GM19240 (cell line): ENCODE measurements at regions not wholly inside any gene's neighbourhood (a gene's known extent, or its start where the extent isn't known, plus 50 kb on each side); places are given as distances from the start of the nearest gene placed in this dataset.
"Not testable (repeated sequence)": the region's sequence is repeated elsewhere in the genome, so short reads cannot be mapped to it uniquely, and the experiment has no call there.

Source experiments
- DNase-seq: peaks from one replicate; pipeline ENCODE4 v3.0.0; 2011; ENCODE audit warnings: low spot score; ENCODE audit not compliant: insufficient read length

DNA sequence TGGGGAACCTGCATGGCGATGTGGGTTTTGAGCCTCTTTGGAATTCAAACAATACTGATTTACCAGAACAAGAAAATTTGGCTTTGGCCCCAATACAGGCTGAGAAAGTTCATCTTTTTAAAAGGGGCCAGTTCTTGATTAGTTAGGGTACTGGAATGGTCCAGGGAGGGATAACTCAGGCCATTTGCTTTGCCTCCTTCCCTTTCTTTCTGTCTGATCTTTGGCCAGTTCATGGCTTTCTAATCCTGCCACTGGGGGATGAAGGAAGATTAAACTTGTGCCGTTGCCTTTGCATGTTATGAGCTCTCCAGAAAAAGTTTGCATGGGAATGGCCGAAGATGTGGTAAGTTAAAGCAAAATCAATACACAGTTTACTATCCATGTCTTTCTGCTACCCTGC lies 78.4 kb downstream of the ADAMTS15 start:
- DNase-seq, result no peak

DNA sequence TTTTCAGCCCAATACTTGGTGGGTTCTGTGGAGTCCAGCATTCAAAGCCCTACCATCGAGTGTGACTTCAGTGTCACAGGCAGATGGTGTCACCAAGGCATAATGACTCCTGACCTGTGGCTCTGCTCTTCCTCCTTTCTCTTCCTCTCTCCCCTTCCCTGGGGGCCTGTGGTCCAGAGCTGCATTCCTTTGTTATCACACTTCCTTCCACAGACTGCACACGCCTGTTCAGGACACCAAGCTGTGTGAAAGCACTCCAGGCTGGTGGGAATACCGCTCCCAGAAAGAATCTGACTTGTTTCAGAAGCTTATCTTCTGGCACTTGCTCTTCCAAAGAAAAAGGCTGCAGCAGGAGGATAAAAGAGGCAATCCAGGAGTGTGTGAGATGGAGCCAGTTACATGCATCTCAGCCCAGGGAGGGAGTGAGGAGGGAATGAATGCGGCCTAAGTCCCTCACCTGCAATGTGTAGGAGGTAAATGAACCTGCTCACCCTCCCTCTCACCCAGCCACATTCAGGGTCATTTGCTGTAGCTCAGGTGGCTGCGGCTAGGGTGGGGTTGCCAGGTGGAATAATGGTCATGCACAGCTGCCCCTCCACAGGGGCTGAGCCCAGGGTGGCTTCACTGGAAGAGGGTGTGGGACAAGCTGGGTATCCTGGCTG lies 79.3 kb downstream of the ADAMTS15 start:
- DNase-seq, result no peak

DNA sequence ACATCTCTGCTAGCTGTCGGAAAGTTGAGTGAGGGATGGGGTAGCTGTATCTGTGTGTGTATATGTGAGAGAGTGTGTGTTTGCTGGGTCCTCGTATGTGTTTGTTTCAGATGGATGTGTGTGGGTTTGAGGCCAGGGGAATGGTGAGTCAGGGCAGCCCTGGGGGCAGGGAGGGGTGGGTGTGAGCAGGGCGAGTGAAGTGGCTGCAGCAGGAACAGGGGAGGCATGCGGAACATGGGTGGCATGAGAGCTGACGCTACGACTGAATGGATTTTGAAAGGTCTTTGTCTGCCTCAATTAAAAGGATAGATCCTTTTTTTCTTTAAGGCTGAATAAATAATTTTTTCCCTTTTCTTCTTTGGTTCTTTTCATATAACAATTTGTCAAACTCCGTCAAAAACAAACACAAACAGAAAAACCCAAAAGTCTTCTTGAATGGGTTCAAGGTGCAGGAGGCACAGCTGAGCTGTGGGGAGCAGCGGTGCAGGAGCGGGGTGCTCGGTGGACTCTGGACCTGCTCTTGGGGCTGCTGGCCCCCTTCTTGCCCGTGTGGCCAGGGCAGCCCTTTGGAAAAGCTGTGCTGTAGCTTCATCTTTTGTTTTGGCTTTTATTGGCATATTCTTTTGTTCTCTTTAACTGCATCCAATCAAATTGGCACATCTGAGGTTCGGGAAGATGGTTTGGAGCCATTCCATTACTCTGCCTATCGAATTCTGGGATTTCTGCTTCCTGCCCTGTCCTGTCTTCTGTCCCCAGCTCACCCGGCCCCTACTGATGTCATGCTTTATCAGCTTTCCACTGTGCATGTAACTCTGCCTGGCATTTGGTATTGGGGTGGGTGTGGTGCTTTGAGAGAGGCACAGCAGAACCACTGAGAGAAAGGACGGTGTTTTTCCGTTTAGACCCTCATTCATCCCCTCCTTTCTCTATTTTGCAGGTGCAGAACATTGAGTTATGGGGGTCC lies 80.1 kb downstream of the ADAMTS15 start:
- DNase-seq, result no peak

DNA sequence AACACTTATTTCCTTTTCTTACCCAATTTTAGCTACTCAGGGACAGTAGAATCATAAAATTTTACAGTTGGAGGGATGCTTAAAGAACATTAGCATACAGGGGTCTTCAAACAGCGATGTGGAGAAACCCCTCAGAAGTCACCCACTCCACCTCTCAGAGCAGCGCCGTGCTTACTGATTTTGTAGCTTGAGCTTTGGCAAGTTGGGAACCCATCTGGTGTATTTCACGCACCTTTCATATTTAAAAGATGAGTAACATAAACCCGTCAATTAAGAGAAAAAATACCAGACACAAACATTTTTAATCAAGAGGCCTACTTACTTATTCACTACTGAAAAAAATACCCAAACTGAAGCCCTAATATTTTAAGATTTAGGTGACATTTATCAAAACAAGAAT lies 80.9 kb downstream of the ADAMTS15 start:
- DNase-seq, result no peak

DNA sequence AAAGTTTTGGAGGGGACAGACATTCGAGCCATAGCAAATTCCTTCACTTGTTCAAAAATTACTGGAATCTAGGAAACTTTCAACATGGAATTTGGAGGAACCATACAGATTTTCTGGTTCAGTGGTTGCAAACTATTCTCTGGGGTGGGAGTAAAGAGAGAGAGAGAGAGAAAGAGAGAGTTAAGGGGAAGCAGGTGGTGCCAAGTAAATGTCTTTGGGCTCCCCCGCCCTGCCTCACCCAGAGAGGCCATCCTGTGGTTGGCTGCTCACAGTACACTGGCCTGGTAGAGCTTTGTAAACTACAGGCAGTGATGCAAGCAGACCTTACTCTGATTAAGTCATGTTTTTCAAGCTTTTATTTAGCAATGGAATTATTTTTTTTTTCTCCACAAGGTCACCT lies 82.6 kb downstream of the ADAMTS15 start:
- DNase-seq, result no peak

DNA sequence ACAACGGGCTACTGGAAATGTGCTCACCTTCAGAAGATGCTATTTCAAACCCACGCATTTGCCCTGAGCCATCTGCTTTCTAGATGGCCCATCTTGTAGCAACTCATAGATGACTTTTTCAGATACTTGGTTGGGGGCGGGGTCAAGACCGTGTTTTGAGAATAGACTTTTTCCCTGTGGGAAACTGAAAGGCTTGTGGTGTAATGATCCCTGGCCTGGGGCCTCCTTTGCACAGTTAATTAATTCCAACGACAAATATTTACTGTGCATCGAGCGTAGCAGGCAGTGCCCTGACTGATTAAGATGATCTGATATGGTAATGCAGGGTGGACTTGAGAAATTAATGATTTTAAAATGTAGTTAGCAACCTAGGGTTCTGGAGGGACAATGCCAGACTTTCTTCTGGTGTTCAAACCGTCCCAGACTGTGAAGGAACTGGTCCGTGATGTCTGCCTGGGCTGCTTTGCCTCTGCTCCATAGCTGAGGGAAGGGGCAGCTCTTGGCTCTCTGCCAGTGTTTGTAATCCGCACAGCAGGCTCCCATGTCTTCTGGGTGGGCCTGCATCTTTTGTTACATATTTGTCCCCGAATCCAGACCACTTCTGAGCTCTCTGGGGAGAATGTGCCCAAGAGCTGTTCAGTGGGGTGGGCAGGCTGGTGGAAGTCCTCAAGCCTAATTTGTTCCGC lies 84.8 kb downstream of the ADAMTS15 start:
- no peak for DNase-seq

DNA sequence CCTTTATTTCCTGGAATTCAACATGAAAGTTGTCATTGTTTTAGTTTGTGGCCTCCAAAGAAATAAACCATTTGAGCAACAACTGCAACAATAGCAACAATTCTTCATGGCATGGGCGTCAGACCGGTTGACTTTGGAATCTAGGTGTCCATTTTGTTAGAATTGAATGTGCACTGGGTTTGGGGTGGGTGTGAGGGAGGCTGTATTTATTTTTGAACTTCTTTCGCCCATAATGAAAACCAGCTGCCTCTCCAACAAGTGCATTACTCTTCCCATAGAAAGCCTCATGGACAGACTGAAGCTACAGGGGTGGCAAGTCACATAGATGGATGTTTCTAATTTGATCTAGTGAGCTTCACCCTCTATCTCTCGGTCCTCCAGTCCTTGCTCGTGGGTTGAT lies 85.4 kb downstream of the ADAMTS15 start:
- no peak for DNase-seq

DNA sequence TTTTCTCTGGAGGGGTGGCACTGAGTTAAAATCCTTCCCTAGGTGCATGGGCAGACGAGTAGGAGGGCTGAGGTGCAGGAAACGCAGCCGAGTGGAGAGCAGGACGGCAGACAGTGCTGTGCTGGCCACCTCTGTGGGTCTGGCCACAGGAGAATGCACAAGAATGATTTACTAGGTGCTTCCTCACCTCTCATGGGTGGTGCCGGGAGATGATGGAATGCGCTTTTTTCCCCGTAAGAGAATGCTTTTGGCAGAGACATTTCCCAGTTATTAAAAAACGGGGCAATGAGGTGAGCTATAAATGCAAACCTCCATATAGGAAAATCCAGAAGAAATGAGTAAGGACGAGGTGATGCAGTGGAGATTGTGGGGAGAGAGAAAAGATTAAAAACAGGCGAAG lies 86.1 kb downstream of the ADAMTS15 start:
- no peak for DNase-seq

DNA sequence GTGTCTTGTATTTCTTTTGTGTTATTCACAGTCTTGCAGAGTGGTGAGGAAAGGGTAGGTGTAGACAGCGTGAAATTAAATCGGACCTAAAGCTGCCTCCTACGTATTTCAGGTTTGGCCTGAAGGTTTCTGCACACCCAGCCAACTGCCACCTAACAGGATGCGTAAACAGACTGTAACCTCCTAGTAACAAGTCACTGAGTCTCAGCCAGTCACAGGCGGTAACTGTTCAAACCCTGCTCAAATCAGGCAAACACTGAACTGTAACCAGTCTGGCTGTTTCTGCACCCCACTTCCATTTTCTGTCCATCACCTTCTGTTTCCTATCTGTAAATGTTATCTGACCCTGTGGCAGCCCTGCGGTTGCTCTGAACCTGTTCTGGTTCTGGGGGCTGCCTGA lies 87.1 kb downstream of the ADAMTS15 start:
- DNase-seq, result no peak

DNA sequence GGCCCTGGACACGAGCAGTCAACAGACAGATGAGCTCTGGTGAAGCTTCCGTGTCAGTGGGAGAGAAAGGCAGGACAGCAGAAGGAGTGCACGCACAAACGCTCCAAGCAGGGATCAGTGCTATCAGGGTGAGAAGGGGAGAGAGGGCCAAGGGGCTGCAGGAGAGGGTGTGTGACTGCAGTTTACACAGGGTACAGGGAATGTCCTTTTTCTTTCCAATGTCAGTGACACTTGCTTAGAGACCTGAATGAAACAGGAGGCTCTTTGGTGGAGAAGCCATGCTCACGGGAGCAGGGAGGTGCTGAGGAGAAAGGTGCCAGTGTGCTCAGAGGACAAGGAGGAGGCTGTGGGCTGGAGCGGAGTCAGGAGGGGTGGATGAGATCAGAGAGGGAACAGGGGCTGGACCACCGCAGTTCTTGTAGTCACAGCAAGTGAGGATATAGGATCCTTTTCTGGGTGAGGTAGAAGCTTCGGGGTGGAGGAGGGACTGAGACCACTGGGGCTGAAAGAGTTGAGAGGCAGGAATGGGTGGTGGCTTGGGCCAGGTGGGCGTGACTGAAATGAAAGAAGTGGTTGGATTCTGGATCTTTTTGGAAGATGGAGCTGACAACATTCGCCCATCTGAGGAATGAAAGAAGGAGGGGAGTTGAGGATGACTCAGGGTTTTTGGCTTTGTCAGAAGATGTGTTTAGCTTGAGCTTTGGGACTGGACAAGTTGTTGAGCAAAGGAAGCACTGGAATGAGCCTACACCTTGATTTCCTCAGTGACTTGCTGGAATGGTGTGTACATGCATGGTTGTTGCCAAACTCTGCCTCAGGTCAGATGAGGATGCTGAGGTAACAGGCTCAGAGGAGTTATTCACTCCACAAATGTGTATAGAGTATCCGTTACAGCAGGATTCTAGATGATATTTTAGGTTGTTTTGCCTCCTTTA lies 87.9 kb downstream of the ADAMTS15 start:
- DNase-seq, result no peak

DNA sequence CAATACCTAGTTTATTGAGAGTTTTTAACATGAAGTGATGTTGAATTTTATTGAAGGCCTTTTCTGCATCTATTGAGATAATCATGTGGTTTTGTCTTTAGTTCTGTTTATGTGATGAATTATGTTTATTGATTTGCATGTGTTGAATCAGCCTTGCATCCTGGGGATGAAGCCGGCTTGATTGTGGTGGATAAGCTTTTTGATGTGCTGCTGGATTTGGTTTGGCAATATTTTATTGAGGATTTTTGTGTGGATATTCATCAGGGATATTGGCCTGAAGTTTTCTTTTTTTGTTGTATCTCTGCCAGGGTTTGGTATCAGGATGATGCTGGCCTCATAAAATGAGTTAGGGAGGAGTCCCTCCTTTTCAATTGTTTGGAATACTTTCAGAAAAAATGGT lies 91.2 kb downstream of the ADAMTS15 start:
- DNase-seq, result not testable (repeated sequence)

DNA sequence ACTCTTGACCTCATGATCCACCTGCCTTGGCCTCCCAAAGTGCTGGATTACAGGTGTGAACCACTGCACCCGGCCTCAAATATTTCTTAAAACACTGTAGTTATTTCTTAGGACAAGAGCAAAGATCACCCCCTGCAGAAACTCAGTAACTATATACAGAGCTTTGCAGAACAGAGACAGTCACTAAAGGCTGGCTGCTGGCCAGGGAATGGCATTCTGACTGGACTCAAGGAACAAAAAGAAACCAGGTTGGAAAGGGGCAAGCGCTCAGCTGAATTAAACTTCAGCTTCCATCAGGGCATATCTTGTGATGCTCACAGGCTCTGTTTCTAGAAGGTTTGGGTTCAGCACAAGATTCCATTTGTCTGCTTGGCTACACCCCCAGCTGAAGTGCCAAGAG lies 95.8 kb downstream of the ADAMTS15 start:
- DNase-seq, result no peak

DNA sequence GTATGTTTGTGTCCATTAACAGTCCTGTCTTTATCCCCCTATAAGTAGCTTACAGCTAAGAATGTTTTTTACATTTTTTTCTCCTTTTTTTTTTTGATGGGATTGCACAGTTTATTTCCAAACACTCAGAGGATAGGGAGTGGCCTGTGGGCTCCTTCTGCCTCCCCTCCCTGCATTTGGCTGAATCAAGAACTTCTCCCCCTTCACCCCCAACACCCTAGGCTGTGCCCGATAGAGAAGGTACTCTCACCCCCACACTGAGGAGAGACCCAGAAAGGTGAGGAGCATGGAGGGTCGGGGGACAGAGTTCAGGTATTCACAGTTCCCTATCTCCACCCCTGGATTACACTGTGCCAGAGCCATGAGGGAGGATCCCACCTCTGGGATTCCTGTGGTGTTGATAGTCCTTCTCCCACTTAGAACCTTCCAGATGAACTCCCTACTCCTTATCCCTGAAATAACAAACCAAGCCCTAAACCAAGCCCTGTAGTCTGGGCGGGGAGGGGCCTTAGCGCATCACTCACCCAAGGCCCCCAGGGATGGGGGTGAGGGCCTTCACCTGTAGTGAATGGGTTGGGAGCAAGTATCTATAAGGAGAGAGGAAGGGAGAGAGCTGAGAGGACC lies 97.1 kb downstream of the ADAMTS15 start:
- DNase-seq, result no peak

DNA sequence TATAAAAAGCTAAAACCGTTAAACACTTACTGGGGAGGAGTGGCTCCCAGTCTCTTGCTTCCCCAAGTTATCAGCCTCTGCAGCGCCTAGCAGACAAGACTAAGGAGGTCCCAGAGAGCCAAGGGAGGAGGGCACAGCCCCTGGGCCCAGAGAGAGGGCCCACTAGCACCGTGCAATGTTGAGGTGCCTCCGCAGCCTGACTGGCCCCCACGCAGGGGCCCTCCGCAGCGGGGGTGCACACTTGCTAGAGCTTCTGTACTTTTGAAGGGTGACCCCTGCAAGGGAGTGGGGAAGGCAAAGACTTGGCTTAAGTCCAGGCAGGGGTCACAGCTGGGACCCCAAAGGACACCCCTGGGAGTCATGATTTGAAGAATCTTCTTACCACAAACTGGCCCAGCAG lies 98.0 kb downstream of the ADAMTS15 start:
- DNase-seq, result no peak

DNA sequence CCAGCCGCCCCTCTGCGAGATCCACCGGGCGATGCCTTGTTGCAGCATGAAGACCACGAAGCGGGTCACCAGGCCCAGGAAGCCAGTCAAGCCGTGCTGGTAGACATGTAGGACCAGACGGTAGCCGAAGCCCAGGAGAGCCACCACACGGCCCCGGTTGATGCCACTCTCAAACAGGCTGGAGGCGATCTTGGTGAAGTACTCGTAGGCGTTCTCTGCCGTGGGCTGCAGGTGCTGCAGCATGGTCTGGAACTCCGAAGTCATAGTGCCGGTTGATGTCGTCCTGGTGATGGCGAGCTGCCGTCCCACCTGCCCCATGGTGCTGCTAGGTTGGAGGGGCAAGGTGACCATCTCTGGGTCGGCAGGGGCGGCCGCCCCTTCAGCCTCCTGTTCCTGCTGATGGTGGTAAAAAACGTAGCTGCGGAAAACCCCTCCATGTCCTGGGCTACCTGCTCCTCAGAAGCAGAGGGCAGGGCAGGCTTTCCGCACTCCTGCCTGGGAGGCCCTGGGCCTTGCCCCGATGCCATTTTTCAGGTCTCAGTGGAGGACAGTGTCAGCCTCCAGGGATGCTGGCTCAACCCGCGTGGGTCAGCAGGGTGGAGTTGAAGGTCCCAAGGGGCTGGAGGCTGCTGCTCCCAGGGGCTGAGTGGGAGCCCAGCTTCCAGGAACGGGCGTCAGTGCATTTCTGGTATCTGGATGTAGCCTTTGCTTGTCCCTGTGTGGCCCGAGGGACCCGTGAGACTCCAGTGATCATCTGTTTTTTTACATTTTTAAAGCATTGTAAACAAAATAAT lies 98.7 kb downstream of the ADAMTS15 start:
- DNase-seq, result no peak

DNA sequence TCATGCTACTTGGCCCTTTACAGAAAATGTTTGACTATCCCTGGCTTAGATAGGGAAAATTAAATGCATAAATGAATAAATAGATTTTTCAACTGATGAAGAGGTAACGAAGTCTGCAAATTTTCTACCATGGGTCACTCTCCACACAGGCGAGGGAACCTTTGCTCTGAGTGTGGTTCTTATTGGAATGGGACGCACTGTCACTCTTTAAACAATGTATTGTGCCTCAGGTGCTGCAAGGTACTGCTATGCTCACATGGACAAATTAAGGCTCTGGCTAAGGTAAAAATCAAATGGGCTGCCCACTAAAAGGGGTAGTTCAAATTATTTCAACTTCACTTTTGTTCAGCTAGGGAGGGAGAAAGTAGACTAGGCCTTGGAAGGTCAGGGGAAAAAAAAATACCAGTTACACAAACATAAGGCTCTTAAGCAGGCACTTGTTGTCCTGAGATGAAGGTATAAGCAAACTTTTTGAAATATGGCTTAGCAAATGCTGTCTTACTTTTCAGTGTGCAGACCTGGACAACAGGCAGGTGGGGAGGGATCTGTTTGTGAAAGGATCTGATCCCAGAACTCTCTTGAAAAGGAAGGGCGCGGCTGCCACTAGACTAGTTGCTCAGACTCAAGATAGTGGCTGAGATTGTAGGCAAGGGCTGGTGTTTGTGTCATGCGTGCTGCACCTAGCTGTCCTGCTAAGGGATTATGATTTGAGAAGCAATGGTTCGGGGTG lies 99.5 kb downstream of the ADAMTS15 start:
- DNase-seq, result no peak

DNA sequence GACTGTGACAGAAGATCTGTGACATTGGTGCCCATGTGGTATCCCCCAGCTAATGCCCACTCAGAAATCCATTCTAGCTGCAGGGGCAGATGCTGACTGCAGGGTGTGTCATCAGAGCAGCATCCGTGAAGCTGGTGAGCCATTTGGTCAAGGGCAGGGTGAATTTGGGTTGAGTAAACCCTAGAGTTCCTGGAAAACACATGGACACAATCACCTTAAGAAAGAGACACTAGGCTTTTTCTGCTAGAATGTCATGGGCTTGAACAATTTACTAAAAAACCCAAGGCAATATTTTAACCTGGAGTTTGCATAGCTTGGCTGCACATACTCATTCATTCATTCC lies 100.0 kb downstream of the ADAMTS15 start:
- no peak for DNase-seq

DNA sequence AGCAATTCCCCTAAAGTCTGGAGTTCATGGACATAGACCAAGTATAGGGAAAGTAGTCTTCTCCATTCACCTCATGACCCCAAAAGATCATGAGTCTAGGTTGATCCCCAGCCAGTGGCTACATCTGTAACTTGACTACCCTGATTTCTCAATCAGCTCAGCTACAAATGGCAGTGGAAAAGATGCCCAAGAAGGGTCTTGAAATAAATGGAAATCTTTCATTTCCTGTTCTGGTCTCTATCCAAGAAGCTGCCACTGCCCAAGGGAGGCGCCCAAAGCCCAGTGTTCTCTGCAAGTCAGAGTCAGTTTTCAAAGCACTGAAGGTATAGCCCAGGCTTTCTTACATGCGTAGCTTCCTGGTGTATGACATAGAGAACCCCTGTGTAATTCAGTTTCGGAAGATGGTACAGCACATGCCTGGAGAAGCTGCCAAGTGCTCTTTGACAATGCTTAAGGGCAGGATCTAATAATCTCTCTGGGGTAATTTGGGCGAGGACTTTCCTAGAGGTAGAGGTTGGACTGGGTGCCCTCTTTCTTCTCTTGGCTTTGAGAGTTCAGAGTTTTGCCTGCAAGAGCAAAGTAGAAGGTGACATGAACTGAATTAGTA lies 101.1 kb downstream of the ADAMTS15 start:
- DNase-seq, result no peak

DNA sequence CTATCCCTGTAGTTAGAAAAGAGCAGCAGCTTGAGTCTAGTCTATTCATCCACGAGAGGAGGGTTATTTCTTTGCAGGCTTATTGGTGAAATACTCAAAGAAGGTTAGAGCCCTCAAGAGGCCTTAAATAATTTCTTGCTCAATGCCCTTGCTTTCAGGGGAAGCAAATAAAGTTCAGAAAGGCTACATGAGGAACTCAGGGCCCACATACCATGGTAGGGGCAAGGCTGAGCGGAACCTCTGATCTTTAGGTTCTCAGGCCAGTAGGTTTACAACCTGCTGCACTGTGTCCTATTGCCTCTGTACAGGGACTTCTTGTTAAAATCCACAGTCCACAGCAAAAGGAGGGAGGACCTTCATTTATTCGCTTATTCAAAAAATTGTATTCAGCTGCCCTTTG lies 101.7 kb downstream of the ADAMTS15 start:
- DNase-seq, result no peak
